ENCODE measurements at regions not wholly inside any gene's neighbourhood (a gene's known extent, or its start where the extent isn't known, plus 50 kb on each side); places are given as distances from the start of the nearest gene placed in this dataset.

DNA sequence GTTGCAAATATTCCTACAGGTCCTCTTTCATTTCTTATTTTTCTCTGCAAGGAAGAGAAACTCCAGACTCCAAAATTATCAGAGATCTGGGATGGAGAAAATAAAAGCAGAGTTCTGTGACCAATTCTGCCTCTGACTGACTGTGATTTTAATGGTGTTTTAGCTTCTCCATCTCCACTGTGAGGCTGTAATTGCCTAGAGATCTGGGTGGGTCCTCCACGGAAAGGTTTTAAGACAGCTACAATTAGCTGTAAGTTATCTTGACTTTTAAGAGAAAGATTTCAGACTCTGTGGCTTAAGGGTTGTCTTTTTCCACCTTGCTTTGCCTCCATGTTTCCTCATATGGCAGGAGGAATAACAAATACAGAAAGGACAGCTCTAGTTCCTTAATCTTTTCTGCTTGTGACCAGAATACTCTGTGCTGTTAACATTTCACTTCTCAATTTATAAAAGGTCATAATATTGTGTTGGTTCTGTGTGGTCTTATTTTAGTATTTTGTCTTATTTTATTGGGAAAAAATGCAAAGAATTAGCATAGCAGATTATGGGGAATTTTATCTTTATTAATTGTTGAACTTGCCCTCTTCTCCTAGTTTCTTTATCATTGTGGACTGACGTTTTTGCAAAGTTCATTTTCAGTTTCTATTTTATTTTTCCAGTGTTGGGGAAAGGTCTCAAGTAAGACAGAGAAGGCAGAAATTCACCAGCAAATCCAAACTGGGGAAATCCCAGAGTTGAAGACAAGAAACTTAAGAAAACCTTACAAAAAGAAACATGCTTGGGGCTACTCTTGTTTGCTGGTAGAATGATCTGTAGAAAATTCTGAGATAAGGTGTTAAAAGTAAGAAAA, 157.9 kb downstream of the RAP2B start:
- Histone ChIP-seq H3K27me3 (ENCODE audit: insufficient read depth, low read length, poor library complexity) (no peaks in the 10 kb centered on the region), H3K4me2 (ENCODE audit: insufficient read depth, low read length) (no peak overlapping the region), H3K4me3 (ENCODE audit: low read depth in 1 of 2, low read length in 2 of 2) (no peak overlapping the region), H3K36me3 (ENCODE audit: insufficient read depth, low read length) (no peaks in the 10 kb centered on the region), H3K79me2 (ENCODE audit: insufficient read depth, low read length) (no peaks in the 10 kb centered on the region), H3K4me1 (ENCODE audit: insufficient read depth, low read length) (no peaks in the 10 kb centered on the region), H3K9ac (ENCODE audit: low read depth, low read length) (no peak overlapping the region), H2AFZ (ENCODE audit: low read depth, low read length) (no peak overlapping the region), H3K27ac (ENCODE audit: low read length) (no peak overlapping the region), H4K20me1 (ENCODE audit: insufficient read depth, low read length) (no peaks in the 10 kb centered on the region), H3K9me3 (ENCODE audit: insufficient read depth, low read length, severe bottlenecking) (no peaks in the 10 kb centered on the region)
- no peak for TF ChIP-seq EZH2 (IDR thresholded peaks at IDR 0.05; ENCODE audit: borderline replicate concordance, low read depth, low read length, severe bottlenecking)
- TF ChIP-seq, protein P1, sequence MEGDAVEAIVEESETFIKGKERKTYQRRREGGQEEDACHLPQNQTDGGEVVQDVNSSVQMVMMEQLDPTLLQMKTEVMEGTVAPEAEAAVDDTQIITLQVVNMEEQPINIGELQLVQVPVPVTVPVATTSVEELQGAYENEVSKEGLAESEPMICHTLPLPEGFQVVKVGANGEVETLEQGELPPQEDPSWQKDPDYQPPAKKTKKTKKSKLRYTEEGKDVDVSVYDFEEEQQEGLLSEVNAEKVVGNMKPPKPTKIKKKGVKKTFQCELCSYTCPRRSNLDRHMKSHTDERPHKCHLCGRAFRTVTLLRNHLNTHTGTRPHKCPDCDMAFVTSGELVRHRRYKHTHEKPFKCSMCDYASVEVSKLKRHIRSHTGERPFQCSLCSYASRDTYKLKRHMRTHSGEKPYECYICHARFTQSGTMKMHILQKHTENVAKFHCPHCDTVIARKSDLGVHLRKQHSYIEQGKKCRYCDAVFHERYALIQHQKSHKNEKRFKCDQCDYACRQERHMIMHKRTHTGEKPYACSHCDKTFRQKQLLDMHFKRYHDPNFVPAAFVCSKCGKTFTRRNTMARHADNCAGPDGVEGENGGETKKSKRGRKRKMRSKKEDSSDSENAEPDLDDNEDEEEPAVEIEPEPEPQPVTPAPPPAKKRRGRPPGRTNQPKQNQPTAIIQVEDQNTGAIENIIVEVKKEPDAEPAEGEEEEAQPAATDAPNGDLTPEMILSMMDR (IDR thresholded peaks at IDR 0.05; ENCODE audit: borderline replicate concordance, extremely low read depth, low read length, poor library complexity, severe bottlenecking), result no peak
- DNase-seq (no peak), ATAC-seq (ENCODE audit: insufficient read depth, low read depth) (no peak)

DNA sequence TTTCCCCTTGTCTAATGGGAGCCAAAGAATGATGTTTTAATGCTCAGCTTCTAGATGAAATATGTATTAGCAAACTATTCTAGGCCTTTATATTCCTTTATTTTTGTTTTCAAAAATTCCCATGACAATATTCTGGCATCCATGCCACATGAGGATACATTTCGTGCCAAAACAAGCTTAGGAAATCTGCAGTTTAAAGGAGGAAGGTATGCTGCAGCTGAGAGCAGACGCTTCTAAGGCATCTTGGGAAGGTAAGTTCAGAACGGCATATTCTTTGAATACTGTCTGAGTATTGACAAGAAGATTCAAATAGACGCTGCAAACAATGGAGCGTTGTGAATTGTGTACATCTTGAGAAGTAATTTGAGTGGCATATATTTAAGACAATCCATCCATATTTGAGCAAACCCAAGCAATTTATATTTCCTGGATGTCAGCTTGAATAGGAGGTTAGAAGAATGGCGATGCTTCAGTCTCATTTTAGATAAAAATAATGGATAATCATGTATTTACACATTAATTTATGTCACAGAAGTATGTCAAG, 158.6 kb downstream of the RAP2B start:
- Histone ChIP-seq H3K9ac (ENCODE audit: low read depth, low read length) (no peak overlapping the region), H3K27me3 (ENCODE audit: insufficient read depth, low read length, poor library complexity) (no peaks in the 10 kb centered on the region), H3K4me2 (ENCODE audit: insufficient read depth, low read length) (no peak overlapping the region), H3K36me3 (ENCODE audit: insufficient read depth, low read length) (no peaks in the 10 kb centered on the region), H4K20me1 (ENCODE audit: insufficient read depth, low read length) (no peaks in the 10 kb centered on the region), H2AFZ (ENCODE audit: low read depth, low read length) (no peak overlapping the region), H3K4me1 (ENCODE audit: insufficient read depth, low read length) (no peaks in the 10 kb centered on the region), H3K27ac (ENCODE audit: low read length) (no peak overlapping the region), H3K4me3 (ENCODE audit: low read depth in 1 of 2, low read length in 2 of 2) (no peak overlapping the region), H3K79me2 (ENCODE audit: insufficient read depth, low read length) (no peaks in the 10 kb centered on the region), H3K9me3 (ENCODE audit: insufficient read depth, low read length, severe bottlenecking) (no peaks in the 10 kb centered on the region)
- no peak for TF ChIP-seq EZH2 (IDR thresholded peaks at IDR 0.05; ENCODE audit: borderline replicate concordance, low read depth, low read length, severe bottlenecking)
- TF ChIP-seq, protein P1 (IDR thresholded peaks at IDR 0.05; ENCODE audit: borderline replicate concordance, extremely low read depth, low read length, poor library complexity, severe bottlenecking), result no peak
- ATAC-seq (ENCODE audit: insufficient read depth, low read depth), result no peak
- DNase-seq, result no peak

DNA sequence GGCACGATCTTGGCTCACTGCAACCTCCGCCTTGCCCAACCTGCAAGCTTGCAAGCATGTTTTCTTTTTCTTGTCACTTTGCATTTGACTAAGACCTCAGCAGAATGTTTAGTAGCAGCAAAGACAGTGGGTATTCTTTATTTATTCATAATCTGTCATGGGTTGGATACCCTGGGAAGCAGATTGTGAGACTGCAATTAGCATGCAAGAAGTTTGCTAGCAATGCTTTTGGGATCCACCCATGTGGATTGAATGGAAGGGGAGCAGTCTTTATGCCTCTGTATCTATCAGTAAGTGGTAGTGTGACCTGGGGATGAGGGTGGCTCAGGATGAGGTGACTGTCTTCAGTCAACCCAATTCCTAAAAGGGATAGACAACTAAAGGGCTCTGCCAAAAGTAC, 166.7 kb downstream of the RAP2B start:
- no peak for TF ChIP-seq EZH2 (IDR thresholded peaks at IDR 0.05; ENCODE audit: borderline replicate concordance, low read depth, low read length, severe bottlenecking)
- TF ChIP-seq, protein P1 (IDR thresholded peaks at IDR 0.05; ENCODE audit: borderline replicate concordance, extremely low read depth, low read length, poor library complexity, severe bottlenecking), result no peak
- DNase-seq (no peak), ATAC-seq (ENCODE audit: insufficient read depth, low read depth) (no peak)
- H2AFZ ChIP-seq (ENCODE audit: low read depth, low read length), result no peak overlapping the region
- H3K4me2 ChIP-seq (ENCODE audit: insufficient read depth, low read length), result no peak overlapping the region
- H3K9me3 ChIP-seq (ENCODE audit: insufficient read depth, low read length, severe bottlenecking), result no peaks in the 10 kb centered on the region
- no peak overlapping the region for H3K4me3 ChIP-seq (ENCODE audit: low read depth in 1 of 2, low read length in 2 of 2)
- no peak overlapping the region for H3K27ac ChIP-seq (ENCODE audit: low read length)
- H3K9ac ChIP-seq (ENCODE audit: low read depth, low read length), result no peak overlapping the region
- H3K27me3 ChIP-seq (ENCODE audit: insufficient read depth, low read length, poor library complexity), result no peaks in the 10 kb centered on the region
- H3K36me3 ChIP-seq (ENCODE audit: insufficient read depth, low read length), result no peaks in the 10 kb centered on the region
- no peaks in the 10 kb centered on the region for H3K4me1 ChIP-seq (ENCODE audit: insufficient read depth, low read length)
- no peaks in the 10 kb centered on the region for H4K20me1 ChIP-seq (ENCODE audit: insufficient read depth, low read length)
- no peaks in the 10 kb centered on the region for H3K79me2 ChIP-seq (ENCODE audit: insufficient read depth, low read length)
